CD4-positive, CD25-positive, alpha-beta regulatory T cell (primary cell): ENCODE measurements at regions not wholly inside any gene's neighbourhood (a gene's known extent, or its start where the extent isn't known, plus 50 kb on each side); places are given as distances from the start of the nearest gene placed in this dataset.
A peak's percentile ranks its signal among the peaks of the same experiment; 100 is the strongest.

ENCODE experiments used
- ATAC-seq, 2 donors: fragments of 150-1000 bp; cut with Tn5 transposase; one replicate each; pipeline ENCODE4 v1.10.0; 2021; ENCODE audit warnings: low read depth in 2 of 2, moderate number of reproducible peaks in 2 of 2, moderate library complexity in 1 of 2
- DNase-seq, 3 donors: peaks; one replicate each; pipeline versions ENCODE4 v3.0.0 to v3.0.0-alpha.2; 2012 to 2022; ENCODE audit warnings: mixed read lengths in 1 of 3
- H3K27ac ChIP-seq: one replicate; pipeline ENCODE4 v1.7.0; 2013; ENCODE audit warnings: mild to moderate bottlenecking, low read length; ENCODE audit not compliant: insufficient read depth, poor library complexity, severe bottlenecking
- H3K27me3 ChIP-seq: one replicate; pipeline ENCODE4 v1.7.0; 2013; ENCODE audit warnings: low read length; ENCODE audit not compliant: control insufficient read depth, insufficient read depth
- H3K36me3 ChIP-seq: one replicate; pipeline ENCODE4 v1.7.0; 2013; ENCODE audit warnings: mild to moderate bottlenecking, low read length, moderate library complexity; ENCODE audit not compliant: control insufficient read depth, insufficient read depth
- H3K4me1 ChIP-seq: 2 replicates; pipeline ENCODE4 v1.7.0; 2013; ENCODE audit warnings: mild to moderate bottlenecking, low read length; ENCODE audit not compliant: insufficient read depth, control insufficient read depth, poor library complexity, severe bottlenecking
- H3K4me3 ChIP-seq: one replicate; pipeline ENCODE4 v1.7.0; 2013; ENCODE audit warnings: low read depth, mild to moderate bottlenecking, low read length, moderate library complexity
- H3K9me3 ChIP-seq, 2 experiments: 1 replicate in 1 of 2; 2 replicates in 1 of 2; pipeline ENCODE4 v1.7.0; 2013; ENCODE audit warnings: low read length in 2 of 2, mild to moderate bottlenecking in 1 of 2, moderate library complexity in 1 of 2; ENCODE audit not compliant: control insufficient read depth in 2 of 2
- H3K27ac Mint-ChIP-seq, 3 donors: one replicate each; pipeline ENCODE4 v1.8.0; 2020 to 2022; ENCODE audit warnings: mild to moderate bottlenecking in 3 of 3, mixed read lengths in 3 of 3, moderate library complexity in 2 of 3
- H3K27me3 Mint-ChIP-seq: one replicate; pipeline ENCODE4 v1.8.0; 2022; ENCODE audit warnings: mild to moderate bottlenecking, mixed read lengths
- H3K36me3 Mint-ChIP-seq: one replicate; pipeline ENCODE4 v1.8.0; 2020; ENCODE audit warnings: mixed read lengths
- H3K4me1 Mint-ChIP-seq, 4 donors: one replicate each; pipeline ENCODE4 v1.8.0; 2020 to 2022; ENCODE audit warnings: mixed read lengths in 4 of 4, mild to moderate bottlenecking in 1 of 4
- H3K4me3 Mint-ChIP-seq, 4 donors: one replicate each; pipeline ENCODE4 v1.8.0; 2020 to 2022; ENCODE audit warnings: mild to moderate bottlenecking in 4 of 4, mixed read lengths in 4 of 4, moderate library complexity in 3 of 4
- H3K9me3 Mint-ChIP-seq, 7 donors: one replicate each; pipeline ENCODE4 v1.8.0; 2020 to 2022; ENCODE audit warnings: mixed read lengths in 7 of 7, mild to moderate bottlenecking in 3 of 7, moderate library complexity in 2 of 7

GRCh38 chr6:33860006-33860405 is 56.2 kb upstream of the MLN start:
- no peak overlapping the region for H3K27ac ChIP-seq
- Mint-ChIP-seq H3K9me3 (no peaks in the 10 kb centered on the region), H3K27me3 (no peaks in the 10 kb centered on the region), H3K36me3 (no peaks in the 10 kb centered on the region), H3K4me3 (no peak overlapping the region), H3K4me1 (peaks cover 16 to 85% (median 43%) of the 10 kb centered on the region in 4 donors), H3K27ac (no peak overlapping the region)
- peaks cover 54% of the 10 kb centered on the region for H3K4me1 ChIP-seq
- no peaks in the 10 kb centered on the region for H3K9me3 ChIP-seq
- DNase-seq = no peak
- H3K36me3 ChIP-seq = no peaks in the 10 kb centered on the region
- H3K27me3 ChIP-seq = no peaks in the 10 kb centered on the region
- ATAC-seq = no peak
- H3K4me3 ChIP-seq = no peak overlapping the region

GRCh38 chr6:33858804-33859505 is 55.2 kb upstream of the MLN start:
- no peak overlapping the region for H3K27ac Mint-ChIP-seq
- ATAC-seq (no peak), DNase-seq (no peak)
- peaks cover 13 to 83% (median 40%) of the 10 kb centered on the region in 4 donors for H3K4me1 Mint-ChIP-seq
- Histone ChIP-seq H3K4me3 (no peak overlapping the region), H3K27ac (no peak overlapping the region), H3K27me3 (no peaks in the 10 kb centered on the region), H3K9me3 (no peaks in the 10 kb centered on the region), H3K36me3 (no peaks in the 10 kb centered on the region), H3K4me1 (peaks cover 54% of the 10 kb centered on the region)
- no peaks in the 10 kb centered on the region for H3K27me3 Mint-ChIP-seq
- no peak overlapping the region for H3K4me3 Mint-ChIP-seq
- H3K36me3 Mint-ChIP-seq = no peaks in the 10 kb centered on the region
- H3K9me3 Mint-ChIP-seq = no peaks in the 10 kb centered on the region

- Mint-ChIP-seq H3K27me3 (no peaks in the 10 kb centered on the region), H3K9me3 (no peaks in the 10 kb centered on the region), H3K27ac (no peak overlapping the region), H3K36me3 (no peaks in the 10 kb centered on the region), H3K4me1 (peaks cover 9 to 74% (median 35%) of the 10 kb centered on the region in 4 donors), H3K4me3 (peak overlapping the region in 1 of 4 donors; percentile 21)
- no peaks in the 10 kb centered on the region for H3K9me3 ChIP-seq
- no peaks in the 10 kb centered on the region for H3K36me3 ChIP-seq
- no peak overlapping the region for H3K27ac ChIP-seq
- DNase-seq (no peak), ATAC-seq (no peak)
- no peak overlapping the region for H3K4me3 ChIP-seq
- peaks cover 54% of the 10 kb centered on the region for H3K4me1 ChIP-seq
- H3K27me3 ChIP-seq = no peaks in the 10 kb centered on the region
These were observed 54.2 kb upstream of the MLN start for GRCh38 chr6:33857932-33858475.

DNA sequence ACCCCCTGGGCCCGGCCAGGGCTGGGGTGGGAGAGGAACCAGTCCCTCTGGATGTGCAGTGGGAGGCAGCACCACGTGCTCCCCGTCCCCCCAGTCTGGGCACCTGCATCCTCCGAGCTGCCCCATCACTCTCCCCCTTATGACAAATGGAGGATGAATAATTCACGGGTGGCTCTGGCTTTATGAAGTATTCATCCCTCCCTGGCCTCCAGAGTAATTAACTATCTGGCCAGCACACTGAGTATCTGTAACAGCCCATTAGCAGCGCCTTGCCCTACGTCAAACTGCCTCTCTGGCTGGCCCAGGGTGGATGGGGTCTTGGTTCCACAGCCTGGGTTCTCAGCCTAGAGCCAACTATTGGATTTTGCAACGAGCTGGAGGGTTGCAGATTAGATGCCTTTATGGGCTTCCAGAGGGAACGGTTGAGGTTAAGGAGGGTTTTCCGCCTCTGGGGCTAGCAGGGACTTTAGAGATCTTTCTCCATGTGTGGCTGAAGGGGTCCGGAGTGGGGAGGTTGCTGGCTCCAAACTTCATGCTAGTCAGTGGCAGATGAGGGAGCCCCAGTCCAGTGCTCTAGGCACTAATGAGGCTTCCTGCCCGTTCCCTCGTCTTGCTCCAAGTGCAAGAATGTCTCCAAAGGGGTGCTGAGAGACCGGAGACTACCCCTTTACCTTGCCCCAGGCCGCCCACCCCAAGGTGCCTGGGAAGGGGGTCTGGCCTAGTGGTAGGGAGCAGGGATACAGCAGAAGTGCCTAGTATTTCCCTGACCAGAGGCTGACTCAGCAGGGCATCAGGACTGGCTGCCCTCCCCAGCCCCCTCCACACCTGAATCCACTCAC is 53.5 kb upstream of the MLN start:
- Histone ChIP-seq H3K27me3 (no peaks in the 10 kb centered on the region), H3K27ac (no peak overlapping the region), H3K4me1 (peaks cover 53% of the 10 kb centered on the region), H3K36me3 (no peaks in the 10 kb centered on the region), H3K4me3 (no peak overlapping the region), H3K9me3 (no peaks in the 10 kb centered on the region)
- Mint-ChIP-seq H3K4me1 (peaks cover 9 to 72% (median 34%) of the 10 kb centered on the region in 4 donors), H3K9me3 (no peaks in the 10 kb centered on the region), H3K36me3 (no peaks in the 10 kb centered on the region), H3K27me3 (peaks cover 3% of the 10 kb centered on the region), H3K27ac (peak overlapping the region in 2 of 3 donors; percentile 56 to 81), H3K4me3 (peak overlapping the region; percentile 58 to 74 (median 66))
- DNase-seq (no peak), ATAC-seq (no peak)

DNA sequence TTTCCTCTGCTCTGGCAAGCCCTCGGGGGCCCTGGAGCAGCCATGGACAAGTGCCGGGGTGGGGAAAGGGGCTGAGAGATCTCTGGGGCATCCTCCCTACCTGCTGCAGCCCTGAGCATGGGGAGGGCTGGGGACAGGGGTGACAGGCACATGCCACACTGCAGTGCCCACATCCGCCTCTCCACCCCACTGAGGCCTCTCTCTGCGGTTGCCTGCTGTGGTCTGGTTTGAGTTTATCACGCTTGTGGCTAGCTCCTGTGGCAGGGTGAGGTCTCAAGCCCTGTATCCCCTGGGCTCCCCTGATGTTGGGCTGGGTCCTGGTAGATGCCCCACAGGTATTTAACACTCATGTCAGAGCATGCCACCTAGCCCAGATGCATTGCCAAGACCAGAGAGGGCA is 52.9 kb upstream of the MLN start:
- peak overlapping the region in 3 of 4 donors; percentile 58 to 77 (median 70) for H3K4me3 Mint-ChIP-seq
- Histone ChIP-seq H3K4me1 (peaks cover 47% of the 10 kb centered on the region), H3K27me3 (no peaks in the 10 kb centered on the region), H3K9me3 (no peaks in the 10 kb centered on the region), H3K36me3 (no peaks in the 10 kb centered on the region), H3K27ac (no peak overlapping the region), H3K4me3 (peak overlapping the region; percentile 37)
- no peak overlapping the region for H3K27ac Mint-ChIP-seq
- no peaks in the 10 kb centered on the region for H3K36me3 Mint-ChIP-seq
- H3K27me3 Mint-ChIP-seq = peaks cover 4% of the 10 kb centered on the region
- DNase-seq = peak; percentile 38 to 91 (median 79)
- ATAC-seq = peak; percentile 85 to 86
- H3K9me3 Mint-ChIP-seq = no peaks in the 10 kb centered on the region
- peaks cover 9 to 66% (median 27%) of the 10 kb centered on the region in 4 donors for H3K4me1 Mint-ChIP-seq

DNA sequence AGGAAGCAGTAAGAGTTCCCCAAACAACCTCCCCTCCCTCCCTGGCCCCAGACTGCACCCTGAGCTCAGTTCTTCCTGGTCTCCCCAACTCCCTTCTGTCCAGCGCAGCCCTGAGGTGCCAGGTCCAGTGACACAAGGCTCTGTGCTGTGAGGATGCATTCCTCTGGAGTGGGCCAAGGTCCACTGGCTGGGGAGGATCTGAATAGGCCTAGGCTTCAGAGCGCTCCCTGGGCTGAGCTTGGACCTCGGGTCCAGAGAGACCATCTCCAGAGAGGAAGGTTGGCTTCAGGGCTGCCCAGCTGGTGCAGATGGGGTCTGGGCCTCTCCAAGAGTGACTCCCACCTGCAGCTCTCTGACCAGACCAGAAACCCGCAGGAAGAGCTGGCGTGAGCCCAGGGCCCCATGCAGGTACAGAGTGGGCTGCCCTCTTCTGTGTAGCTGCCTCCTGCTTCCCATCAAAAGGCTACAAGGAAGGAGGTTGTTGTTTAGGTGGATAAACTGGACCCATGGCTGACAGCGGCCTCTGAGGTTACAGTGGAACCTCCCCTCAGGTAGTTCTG is 52.3 kb upstream of the MLN start:
- Histone ChIP-seq H3K9me3 (no peaks in the 10 kb centered on the region), H3K4me3 (peak overlapping the region; percentile 26), H3K36me3 (no peaks in the 10 kb centered on the region), H3K27ac (no peak overlapping the region), H3K4me1 (peaks cover 41% of the 10 kb centered on the region), H3K27me3 (no peaks in the 10 kb centered on the region)
- H3K9me3 Mint-ChIP-seq = no peaks in the 10 kb centered on the region
- H3K27me3 Mint-ChIP-seq = peaks cover 4% of the 10 kb centered on the region
- H3K4me1 Mint-ChIP-seq = peaks cover 6 to 60% (median 22%) of the 10 kb centered on the region in 4 donors
- DNase-seq (no peak), ATAC-seq (no peak)
- peak overlapping the region; percentile 2 to 77 (median 64) for H3K4me3 Mint-ChIP-seq
- no peak overlapping the region for H3K27ac Mint-ChIP-seq
- no peaks in the 10 kb centered on the region for H3K36me3 Mint-ChIP-seq

GRCh38 chr6:33854572-33855030 is 50.8 kb upstream of the MLN start:
- H3K27me3 Mint-ChIP-seq = peaks cover 13% of the 10 kb centered on the region
- no peaks in the 10 kb centered on the region for H3K27me3 ChIP-seq
- no peak for DNase-seq
- H3K9me3 ChIP-seq = no peaks in the 10 kb centered on the region
- no peak overlapping the region for H3K4me3 ChIP-seq
- no peaks in the 10 kb centered on the region for H3K36me3 Mint-ChIP-seq
- H3K4me1 ChIP-seq = peaks cover 30% of the 10 kb centered on the region
- H3K4me1 Mint-ChIP-seq = peaks cover 0 to 45% (median 12%) of the 10 kb centered on the region in 4 donors
- ATAC-seq = no peak
- no peak overlapping the region for H3K27ac ChIP-seq
- H3K36me3 ChIP-seq = no peaks in the 10 kb centered on the region
- no peaks in the 10 kb centered on the region for H3K9me3 Mint-ChIP-seq
- peak overlapping the region in 1 of 4 donors; percentile 23 for H3K4me3 Mint-ChIP-seq
- H3K27ac Mint-ChIP-seq = no peak overlapping the region
